ENCODE measurements at regions not wholly inside any gene's neighbourhood (a gene's known extent, or its start where the extent isn't known, plus 50 kb on each side); places are given as distances from the start of the nearest gene placed in this dataset.

DNA sequence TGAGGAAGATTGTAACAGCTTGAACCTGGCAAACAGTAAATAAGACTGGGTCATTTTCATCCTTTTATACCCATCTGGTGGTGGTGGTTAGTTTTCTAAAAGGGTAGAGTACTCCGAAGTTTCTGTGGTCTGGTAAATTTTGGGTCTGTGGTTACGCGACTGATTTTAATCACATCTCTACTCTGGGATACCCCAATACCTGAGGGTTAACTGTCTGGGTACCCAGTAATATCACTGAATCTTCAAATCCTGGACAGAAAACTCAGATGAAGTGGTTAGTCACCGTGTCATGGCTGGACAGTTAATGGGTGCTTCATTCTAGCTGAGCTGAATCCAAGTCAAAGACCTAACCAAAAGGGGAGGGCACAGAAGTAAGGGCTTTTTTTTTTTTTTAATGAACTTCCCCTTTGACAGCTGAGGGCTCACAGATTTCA lies 474.2 kb downstream of the GADD45G start:
- ATAC-seq: peak; percentile 69
- BruUV-seq (replicated peaks): no TSS peak
- RAD21 ChIA-PET (ENCODE audit: unreplicated experiment): interaction anchor here (1.2 kb wide), 1 partner anchor 16 kb away, joined by 3 read pairs; no protein-coding TSS in a partner anchor
- DNase-seq (ENCODE audit: low read depth, low spot score): peak; percentile 17
- Histone ChIP-seq H2AFZ (ENCODE audit: control insufficient read depth, low read depth, low read length) (no peak overlapping the region), H3K4me3 (no peak overlapping the region), H3K4me1 (ENCODE audit: control insufficient read depth, insufficient read depth, low read length) (no peaks in the 10 kb centered on the region; the same call in 1 of the 2 replicates), H3K36me3 (ENCODE audit: control insufficient read depth in 2 of 2, insufficient read depth in 2 of 2, low read length in 1 of 2) (no peaks in the 10 kb centered on the region), H3K27ac (ENCODE audit: control insufficient read depth, insufficient read depth) (no peak overlapping the region), H3K9me3 (replicated peaks; ENCODE audit: control insufficient read depth, insufficient read depth, low read length) (no peaks in the 10 kb centered on the region), H3K79me2 (ENCODE audit: control insufficient read depth, insufficient read depth, low read length) (no peaks in the 10 kb centered on the region), H4K20me1 (ENCODE audit: control insufficient read depth, insufficient read depth) (no peaks in the 10 kb centered on the region), H3K4me2 (ENCODE audit: control insufficient read depth, insufficient read depth) (no peak overlapping the region), H3K9ac (ENCODE audit: control insufficient read depth, insufficient read depth, low read length) (no peak overlapping the region), H3K27me3 (replicated peaks in 1 of 2; ENCODE audit: control insufficient read depth in 2 of 2, insufficient read depth in 2 of 2, low read length in 1 of 2) (peaks cover 0 to 3% of the 10 kb centered on the region in 2 experiments; a peak in 2 of 4 replicates)
- in situ Hi-C loops (cut with MboI): no loop called here
- 18% methylated on average over 4 of the region's 4 CpGs for WGBS (ENCODE audit: insufficient coverage, insufficient replicate concordance, low lambda C conversion rate, missing lambda C conversion rate)
- POLR2A ChIA-PET: no interaction called here
- TF ChIP-seq ZNF384 (IDR thresholded peaks at IDR 0.05; ENCODE audit: borderline replicate concordance, low read depth, low read length): peak; percentile 40; the same call in 1 of the 2 replicates
- TF ChIP-seq BMI1 (IDR thresholded peaks at IDR 0.05; ENCODE audit: borderline replicate concordance): no peak
- TF ChIP-seq RUNX3 (IDR thresholded peaks at IDR 0.05; ENCODE audit: low read length): peak; percentile 77
- FAIRE-seq: no peak
- CTCF ChIA-PET: interaction anchor here (1.0 to 1.7 kb wide), 4 partner anchors 17 to 481 kb away, joined by 3 to 4 read pairs (median 4); no protein-coding TSS in a partner anchor
- SMC1A ChIA-PET (ENCODE audit: uncharacterized antibody, unreplicated experiment): interaction anchor here (0.6 to 1.3 kb wide), 3 partner anchors 119 to 518 kb away, joined by 3 read pairs; no protein-coding TSS in a partner anchor
- intact Hi-C loops (cut with micrococcal nuclease; ENCODE audit: unreplicated experiment): no loop called here

DNA sequence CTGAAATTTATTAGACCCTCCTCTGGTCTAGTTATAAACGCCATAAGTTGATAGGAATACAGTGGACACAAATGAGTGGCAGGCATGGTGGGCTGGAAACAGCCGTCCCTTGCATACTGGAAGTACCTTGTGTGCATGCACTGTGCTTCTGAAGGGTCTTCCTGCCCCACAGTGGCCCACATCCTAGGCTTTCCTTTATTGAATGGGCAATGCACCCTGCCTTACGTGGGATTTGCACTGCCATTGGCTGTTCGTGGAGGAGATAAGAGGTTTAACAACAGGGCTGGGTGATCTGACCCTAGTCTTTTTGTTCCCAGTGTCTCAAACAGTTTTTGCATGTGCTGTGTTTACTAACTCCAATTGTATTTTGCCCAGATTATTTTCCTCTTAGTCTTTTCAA lies 480.8 kb downstream of the GADD45G start:
- no peak overlapping the region for H3K27ac ChIP-seq (ENCODE audit: control insufficient read depth, insufficient read depth)
- no peaks in the 10 kb centered on the region for H3K4me1 ChIP-seq (ENCODE audit: control insufficient read depth, insufficient read depth, low read length)
- H3K4me3 ChIP-seq: no peak overlapping the region
- ChIA-PET RAD21 (ENCODE audit: unreplicated experiment) (no interaction called here), CTCF (no interaction called here), SMC1A (ENCODE audit: uncharacterized antibody, unreplicated experiment) (no interaction called here), POLR2A (no interaction called here)
- H4K20me1 ChIP-seq (ENCODE audit: control insufficient read depth, insufficient read depth): no peaks in the 10 kb centered on the region
- DNase-seq (ENCODE audit: low read depth, low spot score) (no peak), FAIRE-seq (no peak), ATAC-seq (no peak)
- H3K79me2 ChIP-seq (ENCODE audit: control insufficient read depth, insufficient read depth, low read length): no peaks in the 10 kb centered on the region
- TF ChIP-seq BHLHE40 (IDR thresholded peaks at IDR 0.05; ENCODE audit: borderline replicate concordance in 1 of 2, low read depth in 2 of 2, low read length in 1 of 2) (no peak), DPF2 (IDR thresholded peaks at IDR 0.05) (no peak)
- 11% methylated on average over 4 of the region's 4 CpGs for WGBS (ENCODE audit: insufficient coverage, insufficient replicate concordance, low lambda C conversion rate, missing lambda C conversion rate)
- no peaks in the 10 kb centered on the region for H3K36me3 ChIP-seq (ENCODE audit: control insufficient read depth in 2 of 2, insufficient read depth in 2 of 2, low read length in 1 of 2)
- H2AFZ ChIP-seq (ENCODE audit: control insufficient read depth, low read depth, low read length): no peak overlapping the region
- H3K9me3 ChIP-seq (replicated peaks; ENCODE audit: control insufficient read depth, insufficient read depth, low read length): no peaks in the 10 kb centered on the region
- no peak overlapping the region for H3K4me2 ChIP-seq (ENCODE audit: control insufficient read depth, insufficient read depth)
- in situ Hi-C loops (cut with MboI): no loop called here
- intact Hi-C loops (cut with micrococcal nuclease; ENCODE audit: unreplicated experiment): no loop called here
- H3K27me3 ChIP-seq (replicated peaks in 1 of 2; ENCODE audit: control insufficient read depth in 2 of 2, insufficient read depth in 2 of 2, low read length in 1 of 2): peaks cover 0 to 2% of the 10 kb centered on the region in 2 experiments; a peak in 2 of 4 replicates
- no TSS peak for BruUV-seq (replicated peaks)
- H3K9ac ChIP-seq (ENCODE audit: control insufficient read depth, insufficient read depth, low read length): no peak overlapping the region
